ENCODE measurements at regions not wholly inside any gene's neighbourhood (a gene's known extent, or its start where the extent isn't known, plus 50 kb on each side); places are given as distances from the start of the nearest gene placed in this dataset.
A peak's percentile ranks its signal among the peaks of the same experiment; 100 is the strongest.
"Not testable (repeated sequence)": the region's sequence is repeated elsewhere in the genome, so short reads cannot be mapped to it uniquely, and the experiment has no call there.

GRCh38 chr17:63292421-63292820 is 153.7 kb downstream of the CYB561 start:
- no peak for DNase-seq
- no peak overlapping the region for H3K4me3 Mint-ChIP-seq
- H3K9me3 Mint-ChIP-seq: peaks cover 19 to 23% of the 10 kb centered on the region in 2 donors
- no peak for ATAC-seq
- H3K27ac Mint-ChIP-seq: no peak overlapping the region
- peaks cover 9% of the 10 kb centered on the region for H3K4me1 Mint-ChIP-seq
- no peaks in the 10 kb centered on the region for H3K27me3 Mint-ChIP-seq

DNA sequence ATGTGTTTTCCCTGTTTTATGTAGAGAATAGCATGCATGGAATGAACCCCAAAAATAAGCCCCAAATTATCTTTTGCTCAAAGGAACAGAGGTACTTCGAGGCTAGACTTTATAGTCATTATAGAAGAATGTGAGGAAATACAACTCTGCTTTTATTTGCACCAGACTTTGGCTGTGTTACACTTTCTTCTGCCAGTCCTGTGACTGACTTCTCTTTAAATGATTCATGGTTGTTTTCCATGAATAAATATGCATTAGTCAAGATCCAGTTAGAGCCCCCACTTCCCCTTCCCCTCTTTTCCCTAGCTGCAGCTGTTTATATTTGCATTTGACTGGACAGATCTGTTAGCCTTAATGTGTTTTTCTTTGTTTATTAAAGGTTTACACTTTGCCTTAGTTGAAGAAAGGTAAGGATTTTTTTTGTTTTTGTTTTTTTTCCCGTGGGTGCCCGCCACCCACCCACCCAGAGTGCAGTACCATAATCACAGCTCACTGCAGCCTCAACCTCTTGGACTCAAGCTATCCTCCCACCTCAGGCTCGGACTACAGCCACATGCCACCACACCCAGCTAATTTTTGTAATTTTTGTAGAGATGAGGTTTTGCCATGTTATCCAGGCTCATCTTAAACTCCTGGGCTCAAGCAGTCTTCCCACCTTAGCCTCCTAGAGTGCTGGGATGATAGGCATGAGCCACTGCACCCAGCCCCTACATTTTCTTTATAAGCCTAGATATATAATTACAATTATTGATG is 152.6 kb downstream of the CYB561 start:
- Mint-ChIP-seq H3K9me3 (peaks cover 25 to 28% of the 10 kb centered on the region in 2 donors), H3K4me1 (peaks cover 9% of the 10 kb centered on the region), H3K27me3 (no peaks in the 10 kb centered on the region), H3K4me3 (no peak overlapping the region), H3K27ac (no peak overlapping the region)
- no peak for DNase-seq
- ATAC-seq: no peak

DNA sequence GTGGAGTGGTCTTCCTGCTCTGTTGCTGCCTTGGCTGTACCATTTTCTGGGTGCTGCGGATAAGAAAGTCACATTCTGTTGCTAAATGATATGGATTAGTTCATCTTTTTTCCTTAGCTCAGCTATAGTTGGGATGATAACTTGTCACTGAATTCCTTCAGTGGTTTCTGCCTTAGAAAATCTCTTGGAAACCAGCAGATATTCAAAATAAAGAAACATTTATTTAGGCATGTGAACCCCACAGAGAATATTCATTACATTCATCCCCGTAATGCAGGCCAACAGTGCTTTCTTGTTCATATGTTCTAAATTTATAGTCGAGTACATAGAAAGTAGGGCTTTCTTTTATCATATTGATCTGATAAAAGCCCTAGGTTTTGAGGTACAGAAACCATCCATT is 151.3 kb downstream of the CYB561 start:
- H3K27me3 Mint-ChIP-seq: no peaks in the 10 kb centered on the region
- ATAC-seq: no peak
- H3K4me3 Mint-ChIP-seq: no peak overlapping the region
- H3K9me3 Mint-ChIP-seq: peaks cover 32 to 37% of the 10 kb centered on the region in 2 donors
- H3K27ac Mint-ChIP-seq: no peak overlapping the region
- no peak for DNase-seq
- H3K4me1 Mint-ChIP-seq: peaks cover 9% of the 10 kb centered on the region

DNA sequence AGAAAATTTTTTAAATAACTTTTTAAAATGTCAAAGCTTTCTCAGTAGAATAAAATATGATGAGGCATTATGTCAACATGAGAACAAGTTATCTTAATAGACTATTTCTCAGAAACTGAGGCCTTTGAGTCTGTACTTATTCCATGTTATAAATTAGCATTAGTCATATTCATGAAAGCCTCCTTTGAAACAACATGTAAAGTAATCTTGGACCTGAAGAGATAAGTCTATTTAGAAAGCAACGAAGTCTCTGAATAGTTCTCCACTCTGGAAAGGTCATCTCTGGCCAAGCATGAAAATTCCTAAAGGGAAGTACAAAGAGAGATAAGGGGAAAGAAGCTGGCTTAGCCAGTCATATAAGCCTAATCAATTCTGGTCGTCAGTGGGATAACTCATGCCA is 150.8 kb downstream of the CYB561 start:
- ATAC-seq: no peak
- H3K27ac Mint-ChIP-seq: no peak overlapping the region

GRCh38 chr17:63295839-63296590 is 150.1 kb downstream of the CYB561 start:
- H3K4me3 Mint-ChIP-seq: no peak overlapping the region
- peaks cover 9% of the 10 kb centered on the region for H3K4me1 Mint-ChIP-seq
- ATAC-seq (peak; percentile 72), DNase-seq (peak in 1 of 2 donors; percentile 11)
- no peaks in the 10 kb centered on the region for H3K27me3 Mint-ChIP-seq
- peak overlapping the region in 1 of 2 donors; percentile 20 for H3K27ac Mint-ChIP-seq
- H3K9me3 Mint-ChIP-seq: peaks cover 35 to 37% of the 10 kb centered on the region in 2 donors

More for the DNA sequence above, 150.8 kb downstream of the CYB561 start:
- H3K9me3 Mint-ChIP-seq: peaks cover 35 to 37% of the 10 kb centered on the region in 2 donors
- no peak for DNase-seq
- peaks cover 9% of the 10 kb centered on the region for H3K4me1 Mint-ChIP-seq
- H3K4me3 Mint-ChIP-seq: no peak overlapping the region
- H3K27me3 Mint-ChIP-seq: no peaks in the 10 kb centered on the region

DNA sequence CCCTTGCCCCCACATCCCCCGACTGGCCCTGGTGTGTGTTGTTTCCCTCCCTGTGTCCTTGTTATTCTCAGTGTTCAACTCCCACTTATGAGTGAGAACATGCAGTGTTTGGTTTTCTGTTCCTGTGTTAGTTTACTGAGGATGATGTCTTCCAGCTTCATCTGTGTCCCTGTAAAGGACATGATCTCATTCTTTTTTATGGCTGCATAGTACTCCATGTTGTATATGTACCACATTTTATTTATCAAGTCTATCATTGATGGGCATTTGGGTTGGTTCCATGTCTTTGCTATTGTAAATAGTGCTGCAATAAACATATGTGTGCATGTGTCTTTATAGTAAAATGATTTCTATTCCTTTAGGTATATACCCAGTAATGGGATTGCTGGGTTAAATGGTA is 147.2 kb downstream of the CYB561 start:
- H3K27me3 Mint-ChIP-seq, ATAC-seq, H3K4me1 Mint-ChIP-seq, DNase-seq, H3K27ac Mint-ChIP-seq, H3K4me3 Mint-ChIP-seq: not testable (repeated sequence)
- peaks cover 53 to 57% of the 10 kb centered on the region in 2 donors for H3K9me3 Mint-ChIP-seq

- no peak overlapping the region for H3K27ac Mint-ChIP-seq
- peaks cover 32 to 33% of the 10 kb centered on the region in 2 donors for H3K9me3 Mint-ChIP-seq
- no peaks in the 10 kb centered on the region for H3K27me3 Mint-ChIP-seq
- no peak for DNase-seq
- H3K4me3 Mint-ChIP-seq: no peak overlapping the region
- H3K4me1 Mint-ChIP-seq: peaks cover 6% of the 10 kb centered on the region
- no peak for ATAC-seq
Observed at GRCh38 chr17:63304704-63305261, 141.3 kb downstream of the CYB561 start.

- Mint-ChIP-seq H3K4me1 (peaks cover 6% of the 10 kb centered on the region), H3K27me3 (no peaks in the 10 kb centered on the region), H3K9me3 (peaks cover 26 to 32% of the 10 kb centered on the region in 2 donors), H3K27ac (no peak overlapping the region), H3K4me3 (no peak overlapping the region)
- DNase-seq (no peak), ATAC-seq (no peak)
Observed at GRCh38 chr17:63305857-63306256, 140.2 kb downstream of the CYB561 start.

- H3K4me1 Mint-ChIP-seq: peaks cover 11% of the 10 kb centered on the region
Observed at GRCh38 chr17:63306855-63307254, 139.3 kb downstream of the CYB561 start.

DNA sequence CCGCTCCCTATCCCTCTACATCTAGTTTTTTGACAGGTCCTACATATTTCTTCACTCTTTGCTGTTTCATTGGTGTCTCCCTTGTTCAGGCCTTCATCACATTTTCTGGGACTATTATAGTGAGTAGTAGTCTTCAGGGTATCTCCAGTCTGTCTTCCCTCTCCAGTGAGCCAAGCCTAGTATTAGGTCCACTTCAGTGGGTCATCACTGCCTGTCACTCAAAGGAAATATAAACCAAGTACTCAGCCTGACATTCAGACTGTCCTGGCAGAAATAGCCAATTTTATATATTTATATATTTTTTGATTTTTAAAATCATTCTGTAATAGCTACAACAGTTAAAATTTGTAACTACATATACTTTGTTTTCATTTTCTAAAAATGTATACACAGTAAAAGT is 137.8 kb downstream of the CYB561 start:
- no peak for ATAC-seq
- H3K27ac Mint-ChIP-seq: no peak overlapping the region
- H3K9me3 Mint-ChIP-seq: peaks cover 16 to 19% of the 10 kb centered on the region in 2 donors
- H3K27me3 Mint-ChIP-seq: no peaks in the 10 kb centered on the region
- no peak for DNase-seq
- H3K4me3 Mint-ChIP-seq: no peak overlapping the region
- peaks cover 13% of the 10 kb centered on the region for H3K4me1 Mint-ChIP-seq

More at GRCh38 chr17:63306855-63307254, 139.3 kb downstream of the CYB561 start:
- H3K9me3 Mint-ChIP-seq: peaks cover 24 to 30% of the 10 kb centered on the region in 2 donors
- H3K27me3 Mint-ChIP-seq: no peaks in the 10 kb centered on the region
- ATAC-seq (no peak), DNase-seq (no peak)
- peak overlapping the region in 1 of 2 donors; percentile 27 for H3K27ac Mint-ChIP-seq
- no peak overlapping the region for H3K4me3 Mint-ChIP-seq

DNA sequence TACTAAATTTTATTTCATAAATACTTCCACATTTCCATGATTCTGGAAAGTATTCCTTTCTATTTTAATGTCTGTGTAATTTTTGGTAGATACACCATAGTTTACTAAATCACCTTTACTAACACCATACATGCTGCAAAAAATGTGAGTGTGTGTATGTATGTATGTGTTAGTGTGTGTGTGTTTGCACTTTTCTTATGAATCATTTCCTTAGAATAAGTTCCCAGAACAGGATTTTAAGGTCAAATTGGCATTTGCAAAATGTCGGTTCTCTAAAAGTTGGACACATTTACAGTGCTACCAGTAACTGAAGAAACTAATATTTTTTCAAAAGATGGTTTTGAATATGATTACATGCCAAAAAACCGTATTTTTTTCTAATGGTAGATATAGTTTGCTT is 137.1 kb downstream of the CYB561 start:
- no peaks in the 10 kb centered on the region for H3K27me3 Mint-ChIP-seq
- DNase-seq (no peak), ATAC-seq (no peak)
- peaks cover 13% of the 10 kb centered on the region for H3K4me1 Mint-ChIP-seq
- H3K9me3 Mint-ChIP-seq: peaks cover 11% of the 10 kb centered on the region in 2 donors
- H3K4me3 Mint-ChIP-seq: no peak overlapping the region
- H3K27ac Mint-ChIP-seq: no peak overlapping the region

GRCh38 chr17:63311416-63311937 is 134.6 kb downstream of the CYB561 start:
- DNase-seq: no peak
- Mint-ChIP-seq H3K4me3 (no peak overlapping the region), H3K27ac (peak overlapping the region in 1 of 2 donors; percentile 37), H3K27me3 (no peaks in the 10 kb centered on the region), H3K9me3 (peaks cover 0 to 4% of the 10 kb centered on the region in 2 donors), H3K4me1 (peaks cover 13% of the 10 kb centered on the region)
- no peak for ATAC-seq

GRCh38 chr17:63314761-63315160 is 131.3 kb downstream of the CYB561 start:
- H3K4me1 Mint-ChIP-seq: peaks cover 6% of the 10 kb centered on the region
- no peaks in the 10 kb centered on the region for H3K27me3 Mint-ChIP-seq
- DNase-seq (no peak), ATAC-seq (no peak)
- H3K4me3 Mint-ChIP-seq: no peak overlapping the region
- H3K27ac Mint-ChIP-seq: no peak overlapping the region
- peaks cover 0 to 4% of the 10 kb centered on the region in 2 donors for H3K9me3 Mint-ChIP-seq

GRCh38 chr17:63316100-63316499 is 130.0 kb downstream of the CYB561 start:
- Mint-ChIP-seq H3K4me3 (no peak overlapping the region), H3K27me3 (no peaks in the 10 kb centered on the region), H3K4me1 (peaks cover 6% of the 10 kb centered on the region), H3K27ac (no peak overlapping the region), H3K9me3 (peaks cover 0 to 4% of the 10 kb centered on the region in 2 donors)
- no peak for ATAC-seq
- no peak for DNase-seq

GRCh38 chr17:63317166-63317840 is 128.8 kb downstream of the CYB561 start:
- Mint-ChIP-seq H3K9me3 (no peaks in the 10 kb centered on the region), H3K4me3 (no peak overlapping the region), H3K27me3 (no peaks in the 10 kb centered on the region), H3K4me1 (no peaks in the 10 kb centered on the region), H3K27ac (no peak overlapping the region)
- ATAC-seq (no peak), DNase-seq (no peak)
